IPS DF 4.7 (cell line): ENCODE measurements at regions not wholly inside any gene's neighbourhood (a gene's known extent, or its start where the extent isn't known, plus 50 kb on each side); places are given as distances from the start of the nearest gene placed in this dataset.

Experiments used
- DNase-seq: peaks from one replicate; pipeline ENCODE4 v3.0.0-alpha.2; 2013; ENCODE audit warnings: low spot score; ENCODE audit errors: extremely low read depth

GRCh38 chr5:57581222-57581621 lies 98.6 kb upstream of the ACTBL2 start:
- DNase-seq, result no peak

DNA sequence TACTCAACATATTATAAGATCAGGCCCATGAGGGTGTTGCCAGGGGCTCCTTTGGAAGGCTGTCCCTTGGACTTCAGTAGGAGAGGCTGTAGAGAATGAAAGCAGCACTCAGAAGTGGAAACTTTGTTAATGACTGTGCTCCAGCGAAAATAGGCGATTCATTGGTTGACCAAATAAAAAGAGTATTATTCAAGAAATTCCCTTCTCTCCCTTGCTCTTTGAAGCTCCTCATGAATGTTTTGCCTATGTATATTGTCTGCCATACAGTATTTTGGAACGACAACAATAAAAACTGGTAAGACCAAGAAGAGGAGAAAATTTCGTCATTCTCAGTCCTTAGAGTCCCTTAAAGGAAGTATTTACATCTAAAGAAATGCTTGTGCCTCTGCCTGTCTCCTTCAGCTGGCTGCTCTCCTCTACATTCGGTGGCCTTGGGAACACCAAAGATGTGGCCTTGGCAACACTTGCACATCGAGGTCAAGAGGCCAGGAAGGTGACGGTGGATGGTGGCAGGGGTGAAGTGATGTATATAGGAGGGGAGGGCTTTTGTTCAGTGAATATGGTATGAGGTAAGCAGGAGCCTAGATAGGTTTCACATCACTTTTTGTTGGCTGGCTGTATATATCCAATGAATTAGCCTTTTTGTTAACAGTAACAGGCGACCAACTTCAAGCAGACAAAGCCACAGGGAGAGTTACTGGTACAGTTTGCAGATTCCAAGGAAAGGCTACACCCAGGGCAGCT lies 95.0 kb upstream of the ACTBL2 start:
- DNase-seq, result no peak

DNA sequence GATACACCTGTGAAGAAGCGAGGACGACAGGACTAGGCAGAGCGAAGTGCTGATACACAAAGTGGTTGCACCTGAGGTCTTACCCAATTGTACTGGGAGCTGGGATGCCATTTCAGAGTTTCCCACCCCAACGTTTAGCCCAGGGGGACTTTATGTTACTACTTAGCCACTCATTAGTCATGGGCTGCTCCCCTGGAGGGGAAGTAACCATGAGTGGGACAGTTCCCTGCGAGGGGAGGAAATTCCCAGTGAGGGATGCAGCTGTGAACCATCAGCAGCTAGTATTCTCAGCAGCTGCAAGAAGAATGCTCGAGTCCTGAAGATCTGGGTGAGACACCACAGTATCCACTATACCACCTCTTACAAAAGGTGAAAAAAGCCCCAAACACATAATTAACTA lies 93.7 kb upstream of the ACTBL2 start:
- no peak for DNase-seq

GRCh38 chr5:57575839-57576238 lies 93.2 kb upstream of the ACTBL2 start:
- no peak for DNase-seq

DNA sequence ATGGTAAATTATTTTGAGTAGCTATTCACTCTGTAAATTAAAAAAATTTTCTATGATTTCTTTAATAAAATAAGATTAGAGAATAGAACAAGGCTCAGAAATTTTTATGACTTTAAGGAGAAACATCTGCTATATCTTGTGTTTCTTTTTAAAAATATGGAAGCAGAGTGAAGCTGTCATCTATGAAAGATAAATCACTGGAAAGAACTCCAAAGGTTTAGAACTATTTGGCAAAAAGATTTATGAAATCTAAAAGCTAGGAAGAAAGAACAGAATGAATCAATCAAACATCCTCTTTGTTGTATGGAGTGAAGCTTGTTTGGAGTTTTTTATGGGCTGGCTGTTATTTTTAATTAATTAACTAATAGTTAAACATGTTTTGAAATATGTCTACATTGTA lies 89.8 kb upstream of the ACTBL2 start:
- DNase-seq, result no peak

DNA sequence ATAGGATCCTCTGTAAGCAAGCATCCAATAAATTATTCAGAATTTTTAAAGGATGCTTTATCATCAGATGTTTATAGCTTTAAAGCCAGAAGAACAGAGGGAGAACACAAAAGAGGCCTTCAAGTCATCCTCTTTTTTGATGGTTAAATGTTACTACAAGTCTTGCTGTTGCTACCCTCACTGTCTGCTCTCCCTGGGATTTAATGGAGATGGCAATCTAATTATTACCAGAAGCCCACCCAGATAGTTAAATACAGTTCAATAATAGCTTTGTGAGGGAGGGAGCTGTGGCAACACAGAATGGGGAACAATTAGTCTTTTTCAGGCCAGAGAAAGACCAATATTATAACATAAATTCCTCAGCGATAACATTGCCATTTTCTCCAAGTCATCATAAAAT lies 87.0 kb upstream of the ACTBL2 start:
- no peak for DNase-seq

DNA sequence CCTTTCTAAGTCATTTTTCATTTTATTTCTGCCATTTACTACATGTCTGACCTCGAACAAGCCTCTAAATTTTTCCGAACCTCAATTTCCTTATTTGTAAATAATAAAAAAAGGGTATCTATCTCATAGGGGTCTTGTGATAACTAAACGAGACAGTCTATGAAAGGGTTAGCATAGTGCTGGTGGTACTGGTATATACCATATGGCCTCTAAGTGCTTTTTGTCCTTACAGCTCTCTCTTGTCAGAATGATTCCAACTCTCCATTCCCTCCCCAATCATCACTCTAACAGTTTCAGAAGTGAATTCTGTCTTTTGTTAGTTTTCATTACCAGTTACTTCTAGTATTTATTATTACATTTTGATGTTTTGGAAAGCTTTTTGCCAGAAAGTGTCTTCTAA lies 85.5 kb upstream of the ACTBL2 start:
- no peak for DNase-seq

DNA sequence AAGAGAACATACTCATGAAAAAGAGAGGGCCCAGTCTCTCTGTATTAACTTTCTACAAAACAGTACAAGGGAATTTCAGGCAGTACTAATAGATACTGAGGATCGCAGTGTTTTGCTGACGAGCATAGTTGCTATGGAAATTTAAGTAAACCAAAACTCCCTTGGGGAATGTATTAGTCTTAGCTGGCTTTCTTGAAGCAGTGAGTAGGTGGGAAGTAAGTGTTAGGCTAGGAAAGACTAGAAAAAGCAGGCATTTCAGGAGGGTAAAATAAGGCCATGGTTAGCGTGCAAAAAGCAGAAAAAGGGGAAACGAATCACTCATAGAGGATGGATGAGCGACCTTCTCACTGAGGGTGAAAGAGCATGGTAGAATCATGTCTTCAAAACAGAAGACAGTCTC lies 84.3 kb upstream of the ACTBL2 start:
- no peak for DNase-seq

DNA sequence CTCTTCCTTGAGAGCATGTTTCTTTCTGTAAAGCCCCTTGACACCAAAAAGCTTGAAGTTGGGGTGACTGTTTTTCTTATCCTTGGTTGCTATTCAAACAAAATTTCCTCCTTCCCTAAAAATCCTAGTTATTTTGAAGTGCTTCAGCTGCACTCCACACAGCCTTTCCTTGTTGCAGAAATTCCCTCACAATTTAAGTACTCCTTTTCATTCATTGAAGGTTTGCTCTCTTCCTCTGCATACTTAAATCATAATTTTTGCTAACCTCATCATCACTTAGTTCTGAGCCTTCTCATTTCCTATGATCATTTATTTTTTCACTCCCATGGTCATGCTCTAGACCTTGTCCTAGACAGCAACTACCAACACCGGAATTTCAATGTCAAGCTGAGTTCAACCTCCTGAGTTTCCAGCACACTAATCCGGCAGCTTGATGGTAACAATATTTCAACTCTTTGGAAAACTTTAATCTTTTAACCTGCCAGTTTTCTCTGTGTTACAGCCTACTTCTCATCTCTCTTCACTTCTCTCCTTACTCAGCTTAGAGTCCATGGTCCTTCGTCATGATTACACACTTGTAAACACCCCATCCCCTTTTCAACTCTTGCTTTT lies 78.7 kb upstream of the ACTBL2 start:
- DNase-seq, result no peak

- no peak for DNase-seq
Measured at GRCh38 chr5:57559110-57559635, 76.6 kb upstream of the ACTBL2 start.

GRCh38 chr5:57552033-57552432 lies 69.4 kb upstream of the ACTBL2 start:
- DNase-seq, result no peak

GRCh38 chr5:57551251-57551650 lies 68.6 kb upstream of the ACTBL2 start:
- no peak for DNase-seq

GRCh38 chr5:57550132-57550531 lies 67.5 kb upstream of the ACTBL2 start:
- DNase-seq, result no peak

DNA sequence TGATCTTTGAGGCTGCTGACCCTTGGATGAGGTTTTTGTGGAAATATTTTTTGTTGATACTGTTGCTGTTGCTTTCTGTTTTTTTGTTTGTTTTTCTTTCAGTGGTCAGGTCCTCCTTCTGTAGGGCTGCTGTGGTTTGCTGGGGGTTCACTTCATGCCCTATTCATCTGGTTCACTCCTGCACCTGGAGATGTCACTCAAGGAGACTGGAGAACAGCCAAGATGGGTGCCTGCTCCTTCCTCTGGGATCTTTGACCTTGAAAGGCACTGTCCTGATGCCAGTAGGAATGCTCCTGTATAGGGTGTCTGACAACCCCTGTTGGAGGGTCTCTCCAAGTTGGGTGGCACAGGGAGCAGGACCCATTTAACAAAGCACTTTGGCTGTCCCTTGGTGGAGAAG lies 67.0 kb upstream of the ACTBL2 start:
- DNase-seq, result no peak

- no peak for DNase-seq
Measured at GRCh38 chr5:57540823-57541222, 58.2 kb upstream of the ACTBL2 start.

DNA sequence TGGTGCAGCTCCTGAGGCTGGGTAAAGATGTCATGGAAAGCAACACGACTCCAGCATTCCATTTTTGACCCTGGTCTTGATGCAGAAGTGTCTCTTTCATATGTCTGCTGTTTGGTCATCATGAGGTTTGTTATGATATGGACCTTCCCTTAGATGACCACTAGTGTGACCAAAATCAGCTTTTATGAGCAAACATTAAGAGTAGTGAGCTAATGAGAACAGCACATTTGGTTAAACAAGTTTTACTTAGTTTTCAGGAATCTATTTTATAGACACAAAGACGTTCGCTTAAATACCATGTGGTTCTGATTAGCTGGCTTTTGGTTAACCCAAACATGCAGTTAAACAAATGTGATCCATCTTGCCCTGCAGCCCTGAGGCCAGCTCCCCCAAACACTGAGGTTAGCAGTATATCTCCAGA lies 56.7 kb upstream of the ACTBL2 start:
- DNase-seq, result no peak

DNA sequence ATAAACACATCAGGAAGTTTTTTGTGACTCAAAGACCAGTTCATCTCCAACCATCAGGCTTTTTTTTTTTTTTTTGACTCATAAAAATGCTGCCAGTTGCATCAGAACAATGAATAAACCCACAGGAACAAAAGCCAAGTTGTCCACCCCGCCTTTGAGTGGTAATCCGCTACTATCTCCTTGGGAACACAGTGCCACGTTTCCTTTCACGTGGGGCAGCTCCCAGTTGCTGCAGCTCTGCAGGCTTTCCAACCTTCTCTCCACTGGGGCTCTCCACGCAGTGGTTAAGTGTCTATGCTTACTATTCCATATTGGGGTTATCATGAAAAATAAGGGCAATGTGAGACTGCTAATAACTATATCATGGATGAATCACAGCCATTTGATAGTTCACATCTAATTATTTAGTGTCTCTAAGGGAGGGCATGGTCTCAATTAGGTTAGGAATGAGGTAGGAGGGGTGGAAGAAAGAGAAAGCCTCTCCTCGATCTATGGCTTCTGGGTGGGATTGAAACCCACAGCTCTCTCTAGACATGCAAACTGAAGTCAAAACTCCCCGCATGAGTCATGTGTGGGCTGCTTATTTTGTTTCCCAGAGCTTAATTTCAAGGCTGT lies 55.8 kb upstream of the ACTBL2 start:
- no peak for DNase-seq

DNA sequence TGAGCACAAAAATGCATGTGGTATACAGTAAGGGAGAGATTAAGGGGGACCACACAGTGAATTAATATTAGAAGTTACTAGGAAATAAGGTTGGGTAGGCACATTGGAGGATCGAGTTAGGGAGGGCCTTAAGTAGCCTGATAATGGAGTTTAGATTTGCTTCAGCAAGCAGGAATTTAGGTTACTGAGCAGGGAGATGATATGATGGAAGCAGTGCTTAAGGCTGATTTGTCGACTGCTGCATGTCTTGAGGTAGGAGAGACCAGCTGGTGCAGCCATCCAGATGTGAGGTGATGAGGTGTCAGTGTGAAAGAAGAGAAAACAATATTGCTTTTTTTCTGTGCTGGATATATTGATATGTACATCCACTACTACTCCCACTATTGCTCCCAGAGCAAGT lies 55.2 kb upstream of the ACTBL2 start:
- no peak for DNase-seq

- no peak for DNase-seq
Measured at GRCh38 chr5:57532513-57533497, 50.2 kb upstream of the ACTBL2 start.
